Thoracic aorta (tissue), 2 donors: ENCODE measurements at regions not wholly inside any gene's neighbourhood (a gene's known extent, or its start where the extent isn't known, plus 50 kb on each side); places are given as distances from the start of the nearest gene placed in this dataset.
A peak's percentile ranks its signal among the peaks of the same experiment; 100 is the strongest.

Experiments used
- ATAC-seq: fragments of 150-250 bp; one replicate; pipeline ENCODE4 v1.8.0; 2017; ENCODE audit warnings: low read depth; ENCODE audit not compliant: insufficient number of reproducible peaks, low FRiP score
- DNase-seq: peaks from one replicate; pipeline ENCODE4 v3.0.0-alpha.2; 2020; ENCODE audit warnings: low spot score
- H3K27ac ChIP-seq, 2 donors: fragments of 200-600 bp; sonication (generic); 1 replicate in 1 of 2; 2 replicates in 1 of 2; pipeline ENCODE4 v1.5.1; 2016; ENCODE audit warnings: mild to moderate bottlenecking in 2 of 2, moderate library complexity in 2 of 2
- H3K27me3 ChIP-seq: fragments of 200-600 bp; sonication (generic); replicated peaks from 2 replicates; pipeline ENCODE4 v1.6.0; 2016; ENCODE audit warnings: mild to moderate bottlenecking; ENCODE audit not compliant: insufficient read depth
- H3K36me3 ChIP-seq: fragments of 200-600 bp; sonication (generic); one replicate; pipeline ENCODE4 v1.5.1; 2016
- H3K4me1 ChIP-seq, 2 donors: fragments of 200-600 bp; sonication (generic); 1 replicate in 1 of 2; 2 replicates in 1 of 2; pipeline versions ENCODE4 v1.5.1 to v1.6.0; 2016; ENCODE audit warnings: low read depth in 2 of 2, mild to moderate bottlenecking in 1 of 2; ENCODE audit not compliant: control insufficient read depth in 1 of 2
- H3K4me3 ChIP-seq: fragments of 200-600 bp; sonication (generic); 2 replicates; pipeline ENCODE4 v1.5.1; 2016; ENCODE audit warnings: mild to moderate bottlenecking
- H3K9me3 ChIP-seq: fragments of 200-600 bp; sonication (generic); 2 replicates; pipeline ENCODE4 v1.5.1; 2016
- TF ChIP-seq, protein P1 (sequence below): fragments of 200-600 bp; sonication (generic); IDR thresholded peaks from one replicate; pipeline ENCODE4 v1.5.1; 2019; ENCODE audit warnings: antibody characterized with exemption

DNA sequence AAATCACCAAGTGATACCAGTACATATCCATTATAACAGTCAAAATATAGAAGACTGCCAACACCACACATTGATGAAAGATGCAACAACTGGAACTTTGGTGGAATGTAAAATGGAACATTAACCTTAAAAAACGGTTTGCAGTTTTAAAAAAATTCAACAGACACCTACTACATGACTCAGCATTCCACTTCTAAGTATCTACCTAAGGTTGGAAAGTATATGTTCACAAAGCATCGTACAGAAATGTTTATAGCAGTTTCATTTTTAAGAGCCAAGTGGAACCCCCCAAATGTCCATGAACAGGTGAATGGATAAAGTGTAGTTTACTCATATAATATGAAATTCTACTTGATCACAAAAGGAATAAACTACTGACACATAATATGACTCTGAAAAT, 314.7 kb upstream of the ARRDC4 start:
- no peaks in the 10 kb centered on the region for H3K27me3 ChIP-seq
- no peaks in the 10 kb centered on the region for H3K4me1 ChIP-seq
- TF ChIP-seq, protein P1, sequence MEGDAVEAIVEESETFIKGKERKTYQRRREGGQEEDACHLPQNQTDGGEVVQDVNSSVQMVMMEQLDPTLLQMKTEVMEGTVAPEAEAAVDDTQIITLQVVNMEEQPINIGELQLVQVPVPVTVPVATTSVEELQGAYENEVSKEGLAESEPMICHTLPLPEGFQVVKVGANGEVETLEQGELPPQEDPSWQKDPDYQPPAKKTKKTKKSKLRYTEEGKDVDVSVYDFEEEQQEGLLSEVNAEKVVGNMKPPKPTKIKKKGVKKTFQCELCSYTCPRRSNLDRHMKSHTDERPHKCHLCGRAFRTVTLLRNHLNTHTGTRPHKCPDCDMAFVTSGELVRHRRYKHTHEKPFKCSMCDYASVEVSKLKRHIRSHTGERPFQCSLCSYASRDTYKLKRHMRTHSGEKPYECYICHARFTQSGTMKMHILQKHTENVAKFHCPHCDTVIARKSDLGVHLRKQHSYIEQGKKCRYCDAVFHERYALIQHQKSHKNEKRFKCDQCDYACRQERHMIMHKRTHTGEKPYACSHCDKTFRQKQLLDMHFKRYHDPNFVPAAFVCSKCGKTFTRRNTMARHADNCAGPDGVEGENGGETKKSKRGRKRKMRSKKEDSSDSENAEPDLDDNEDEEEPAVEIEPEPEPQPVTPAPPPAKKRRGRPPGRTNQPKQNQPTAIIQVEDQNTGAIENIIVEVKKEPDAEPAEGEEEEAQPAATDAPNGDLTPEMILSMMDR, result no peak
- no peak overlapping the region for H3K4me3 ChIP-seq
- ATAC-seq, result no peak
- no peaks in the 10 kb centered on the region for H3K9me3 ChIP-seq
- H3K27ac ChIP-seq, result no peak overlapping the region
- no peak for DNase-seq
- H3K36me3 ChIP-seq, result no peaks in the 10 kb centered on the region

- Histone ChIP-seq H3K9me3 (no peaks in the 10 kb centered on the region), H3K36me3 (no peaks in the 10 kb centered on the region), H3K27me3 (no peaks in the 10 kb centered on the region), H3K4me3 (no peak overlapping the region), H3K27ac (no peak overlapping the region), H3K4me1 (peaks cover 0 to 3% of the 10 kb centered on the region in 2 donors)
- DNase-seq, result no peak
- TF ChIP-seq, protein P1, result no peak
- no peak for ATAC-seq
These were observed 311.8 kb upstream of the ARRDC4 start for GRCh38 chr15:97648728-97649127.

DNA sequence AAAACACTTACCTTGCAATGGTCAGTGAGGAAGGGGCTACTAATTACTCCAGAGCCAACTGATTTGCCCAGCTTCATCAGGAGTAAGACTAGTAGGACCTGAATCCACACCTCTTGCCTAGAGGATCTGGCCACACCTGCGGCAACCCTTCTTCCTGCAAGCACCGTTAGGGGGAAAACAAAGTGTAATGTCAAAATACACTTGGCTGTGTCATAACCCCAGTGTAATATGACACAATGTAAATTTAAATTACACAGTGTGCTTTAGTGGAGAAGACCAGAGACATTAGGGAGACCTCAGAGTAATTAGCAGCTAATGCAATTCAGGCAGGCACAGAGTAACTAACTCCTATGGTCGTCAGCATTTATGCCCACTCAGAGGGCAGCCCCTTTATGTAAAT, 308.5 kb upstream of the ARRDC4 start:
- Histone ChIP-seq H3K27ac (no peak overlapping the region), H3K4me3 (no peak overlapping the region), H3K36me3 (no peaks in the 10 kb centered on the region), H3K27me3 (no peaks in the 10 kb centered on the region), H3K4me1 (peaks cover 0 to 3% of the 10 kb centered on the region in 2 donors), H3K9me3 (no peaks in the 10 kb centered on the region)
- DNase-seq, result no peak
- TF ChIP-seq, protein P1, result no peak
- ATAC-seq, result no peak

DNA sequence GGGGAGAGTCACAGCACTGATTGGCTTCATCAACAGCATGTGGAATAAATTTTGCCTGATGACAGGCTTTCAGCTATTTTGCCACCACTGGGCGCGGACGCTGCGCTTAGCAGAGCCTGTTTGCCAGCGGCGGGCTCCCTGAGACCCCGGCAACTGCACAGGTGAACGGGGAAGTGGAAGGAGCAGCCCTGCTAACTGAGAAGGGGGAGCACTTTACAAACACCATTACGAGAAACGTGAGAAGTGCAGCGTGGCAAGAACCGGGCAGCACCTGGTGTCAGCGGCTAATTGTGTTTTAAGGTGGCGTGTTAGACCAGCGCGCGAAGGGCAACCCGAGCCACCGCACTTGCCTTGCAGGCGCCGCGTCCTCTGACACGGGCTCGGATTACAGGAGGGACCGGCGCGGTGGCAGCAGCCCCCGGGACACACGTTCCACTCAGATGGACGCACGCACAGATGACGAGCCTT, 307.8 kb upstream of the ARRDC4 start:
- peak overlapping the region; percentile 41 for H3K4me3 ChIP-seq
- no peaks in the 10 kb centered on the region for H3K27me3 ChIP-seq
- DNase-seq (no peak), ATAC-seq (no peak)
- H3K9me3 ChIP-seq, result no peaks in the 10 kb centered on the region
- TF ChIP-seq, protein P1, result no peak
- no peak overlapping the region for H3K27ac ChIP-seq
- peaks cover 0 to 3% of the 10 kb centered on the region in 2 donors for H3K4me1 ChIP-seq
- H3K36me3 ChIP-seq, result no peaks in the 10 kb centered on the region

GRCh38 chr15:97653896-97654295, 306.6 kb upstream of the ARRDC4 start:
- H3K27ac ChIP-seq, result no peak overlapping the region
- H3K27me3 ChIP-seq, result no peaks in the 10 kb centered on the region
- no peak overlapping the region for H3K4me3 ChIP-seq
- peaks cover 0 to 3% of the 10 kb centered on the region in 2 donors for H3K4me1 ChIP-seq
- no peak for DNase-seq
- H3K36me3 ChIP-seq, result no peaks in the 10 kb centered on the region
- TF ChIP-seq, protein P1, result no peak
- no peak for ATAC-seq
- no peaks in the 10 kb centered on the region for H3K9me3 ChIP-seq
